ENCODE measurements at regions not wholly inside any gene's neighbourhood (a gene's known extent, or its start where the extent isn't known, plus 50 kb on each side); places are given as distances from the start of the nearest gene placed in this dataset.

GRCh38 chrX:20519146-20519545, 252.4 kb upstream of the RPS6KA3 start:
- no peak for FAIRE-seq

GRCh38 chrX:20517565-20517964, 250.9 kb upstream of the RPS6KA3 start:
- peak; percentile 73 for FAIRE-seq

- FAIRE-seq: peak; percentile 84
Observed at GRCh38 chrX:20515841-20516461, 249.2 kb upstream of the RPS6KA3 start.

- no peak for FAIRE-seq
Observed at GRCh38 chrX:20514358-20514757, 247.6 kb upstream of the RPS6KA3 start.

GRCh38 chrX:20513185-20513584, 246.5 kb upstream of the RPS6KA3 start:
- no peak for FAIRE-seq

- FAIRE-seq: no peak
Observed at GRCh38 chrX:20511792-20512191, 245.1 kb upstream of the RPS6KA3 start.

- no peak for FAIRE-seq
Observed at GRCh38 chrX:20507901-20508620, 241.4 kb upstream of the RPS6KA3 start.

- FAIRE-seq: no peak
Observed at GRCh38 chrX:20506739-20507138, 240.0 kb upstream of the RPS6KA3 start.

- FAIRE-seq: peak; percentile 69
Observed at GRCh38 chrX:20500949-20501348, 234.2 kb upstream of the RPS6KA3 start.

GRCh38 chrX:20500171-20500865, 233.6 kb upstream of the RPS6KA3 start:
- peak; percentile 86 for FAIRE-seq

- no peak for FAIRE-seq
Observed at GRCh38 chrX:20499763-20500162, 233.1 kb upstream of the RPS6KA3 start.

GRCh38 chrX:20498851-20499635, 232.3 kb upstream of the RPS6KA3 start:
- FAIRE-seq: peak; percentile 88

- peak; percentile 88 for FAIRE-seq
Observed at GRCh38 chrX:20495575-20495974, 228.9 kb upstream of the RPS6KA3 start.

GRCh38 chrX:20488473-20488872, 221.8 kb upstream of the RPS6KA3 start:
- FAIRE-seq: no peak

- no peak for FAIRE-seq
Observed at GRCh38 chrX:20487227-20487626, 220.5 kb upstream of the RPS6KA3 start.

- no peak for FAIRE-seq
Observed at GRCh38 chrX:20481632-20482031, 214.9 kb upstream of the RPS6KA3 start.

GRCh38 chrX:20479896-20480295, 213.2 kb upstream of the RPS6KA3 start:
- FAIRE-seq: peak; percentile 41

- FAIRE-seq: no peak
Observed at GRCh38 chrX:20479048-20479447, 212.3 kb upstream of the RPS6KA3 start.

- FAIRE-seq: no peak
Observed at GRCh38 chrX:20477836-20478524, 211.3 kb upstream of the RPS6KA3 start.

GRCh38 chrX:20477219-20477618, 210.5 kb upstream of the RPS6KA3 start:
- no peak for FAIRE-seq

GRCh38 chrX:20472620-20473258, 206.0 kb upstream of the RPS6KA3 start:
- no peak for FAIRE-seq

GRCh38 chrX:20472148-20472547, 205.4 kb upstream of the RPS6KA3 start:
- FAIRE-seq: no peak
